Testis (tissue), 2 donors: ENCODE measurements at regions not wholly inside any gene's neighbourhood (a gene's known extent, or its start where the extent isn't known, plus 50 kb on each side); places are given as distances from the start of the nearest gene placed in this dataset.

ENCODE experiments used
- POLR2A ChIP-seq: fragments of 450-650 bp; IDR thresholded peaks from one replicate; pipeline ENCODE4 v1.6.1; 2017; ENCODE audit warnings: antibody characterized with exemption, mild to moderate bottlenecking, moderate library complexity
- TF ChIP-seq, protein P1 (sequence below), 3 experiments: fragments of 450-650 bp in 2 of 3; fragments of 200-600 bp in 1 of 3; sonication (generic) in 1 of 3; IDR thresholded peaks; one replicate each; pipeline ENCODE4 v1.5.1; 2016 to 2019; ENCODE audit warnings: antibody characterized with exemption in 3 of 3, mild to moderate bottlenecking in 2 of 3, moderate library complexity in 1 of 3

DNA sequence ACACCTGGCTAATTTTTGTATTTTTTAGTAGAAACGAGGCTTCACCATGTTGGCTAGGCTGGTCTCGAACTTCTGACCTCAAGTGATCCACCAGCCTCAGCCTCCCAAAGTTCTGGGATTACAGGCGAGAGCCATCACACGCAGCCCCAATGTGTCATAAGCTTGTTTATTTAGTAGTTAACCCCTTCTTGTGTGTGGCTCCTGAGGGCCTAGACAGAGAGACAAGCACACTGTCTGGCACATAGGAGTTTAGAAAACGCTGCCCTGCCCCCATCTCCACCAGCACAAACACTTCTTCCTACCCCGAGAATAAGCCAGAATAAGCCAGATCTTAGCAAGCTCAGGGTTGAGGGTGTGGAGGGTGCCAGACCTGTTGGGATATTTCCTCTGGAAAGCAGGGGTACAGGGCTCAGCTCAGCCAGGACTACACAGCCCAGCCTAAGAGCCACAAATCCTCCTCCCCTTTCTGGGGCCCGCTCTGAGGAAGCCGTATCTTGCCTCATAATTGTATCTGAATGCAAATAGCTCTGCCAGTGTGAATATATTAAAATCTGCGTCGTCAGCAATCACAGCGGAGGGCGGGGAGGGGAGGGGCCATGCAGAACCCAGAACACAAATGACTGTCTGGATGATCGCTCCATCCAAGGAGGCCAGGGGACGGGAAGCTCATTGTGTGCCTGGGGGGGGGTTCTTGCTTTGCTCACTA, 247.3 kb downstream of the MN1 start:
- no peak for TF ChIP-seq POLR2A
- TF ChIP-seq, protein P1, sequence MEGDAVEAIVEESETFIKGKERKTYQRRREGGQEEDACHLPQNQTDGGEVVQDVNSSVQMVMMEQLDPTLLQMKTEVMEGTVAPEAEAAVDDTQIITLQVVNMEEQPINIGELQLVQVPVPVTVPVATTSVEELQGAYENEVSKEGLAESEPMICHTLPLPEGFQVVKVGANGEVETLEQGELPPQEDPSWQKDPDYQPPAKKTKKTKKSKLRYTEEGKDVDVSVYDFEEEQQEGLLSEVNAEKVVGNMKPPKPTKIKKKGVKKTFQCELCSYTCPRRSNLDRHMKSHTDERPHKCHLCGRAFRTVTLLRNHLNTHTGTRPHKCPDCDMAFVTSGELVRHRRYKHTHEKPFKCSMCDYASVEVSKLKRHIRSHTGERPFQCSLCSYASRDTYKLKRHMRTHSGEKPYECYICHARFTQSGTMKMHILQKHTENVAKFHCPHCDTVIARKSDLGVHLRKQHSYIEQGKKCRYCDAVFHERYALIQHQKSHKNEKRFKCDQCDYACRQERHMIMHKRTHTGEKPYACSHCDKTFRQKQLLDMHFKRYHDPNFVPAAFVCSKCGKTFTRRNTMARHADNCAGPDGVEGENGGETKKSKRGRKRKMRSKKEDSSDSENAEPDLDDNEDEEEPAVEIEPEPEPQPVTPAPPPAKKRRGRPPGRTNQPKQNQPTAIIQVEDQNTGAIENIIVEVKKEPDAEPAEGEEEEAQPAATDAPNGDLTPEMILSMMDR (IDR thresholded peaks at IDR 0.05), result no peak
